OCI-LY1 (cell line): ENCODE measurements at regions not wholly inside any gene's neighbourhood (a gene's known extent, or its start where the extent isn't known, plus 50 kb on each side); places are given as distances from the start of the nearest gene placed in this dataset.

Source experiments
- CTCF ChIP-seq: fragments of 200-600 bp; sonication (generic), shearing (Covaris generic); IDR thresholded peaks from 2 replicates; pipeline ENCODE4 v1.5.1; 2017; ENCODE audit warnings: mild to moderate bottlenecking, antibody characterized with exemption, low read length, moderate library complexity, mixed read lengths
- EZH2 ChIP-seq: fragments of 200-600 bp; sonication (generic), shearing (Covaris generic); IDR thresholded peaks from 2 replicates; pipeline ENCODE4 v1.8.0; 2017; ENCODE audit warnings: borderline replicate concordance, mixed run types, mild to moderate bottlenecking, antibody characterized with exemption, low read length, moderate library complexity, mixed read lengths

GRCh38 chr19:33872445-33873320 is 76.0 kb downstream of the KCTD15 start:
- TF ChIP-seq CTCF (no peak), EZH2 (no peak)
